ENCODE measurements at regions not wholly inside any gene's neighbourhood (a gene's known extent, or its start where the extent isn't known, plus 50 kb on each side); places are given as distances from the start of the nearest gene placed in this dataset.

DNA sequence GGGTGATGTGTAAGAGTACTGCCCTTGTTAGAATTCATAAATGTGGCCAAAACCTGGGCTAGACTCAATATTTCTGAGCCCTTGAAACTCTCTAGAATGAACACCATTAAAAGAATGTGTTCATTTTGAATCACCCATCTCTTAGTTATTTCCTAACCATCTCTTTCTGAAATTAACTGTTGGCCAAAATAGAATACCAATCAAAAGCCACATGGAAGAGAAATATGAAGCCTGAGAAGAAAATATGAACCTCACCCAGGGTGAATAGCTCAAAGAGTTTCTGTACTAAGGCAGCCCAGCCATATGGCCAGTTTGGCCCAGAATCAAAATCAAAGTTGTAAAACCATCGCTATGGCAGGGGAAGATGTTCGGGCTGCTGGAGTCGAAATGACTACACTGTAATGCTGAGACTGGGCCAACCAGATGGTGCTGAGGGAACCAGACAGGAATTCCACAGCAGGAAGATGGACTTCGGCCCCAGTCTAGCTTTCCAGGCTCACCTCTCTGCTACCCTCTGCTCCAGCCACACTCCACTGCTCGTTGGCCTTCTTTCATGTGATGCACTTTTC, 154.3 kb upstream of the ZFHX3 start:
- no peak for DNase-seq

DNA sequence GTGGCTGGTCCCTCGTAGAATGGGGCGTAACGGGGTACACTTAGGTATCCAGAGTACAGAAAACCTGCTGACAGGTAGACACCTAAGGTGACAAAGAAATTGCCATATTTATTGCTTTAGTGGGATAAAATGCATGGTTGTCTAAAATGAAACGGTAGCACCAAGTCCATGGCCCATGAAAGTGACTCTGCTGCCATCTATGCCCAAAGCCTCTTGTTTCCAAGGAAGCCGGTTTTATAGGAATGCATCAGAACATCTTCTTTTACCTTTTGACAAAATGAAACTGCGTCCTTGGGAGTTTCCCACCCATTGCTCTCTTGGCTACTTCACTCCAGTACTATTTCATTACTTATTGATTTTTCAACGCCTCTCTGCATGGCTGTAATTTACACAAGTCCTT, 151.3 kb upstream of the ZFHX3 start:
- no peak for DNase-seq

DNA sequence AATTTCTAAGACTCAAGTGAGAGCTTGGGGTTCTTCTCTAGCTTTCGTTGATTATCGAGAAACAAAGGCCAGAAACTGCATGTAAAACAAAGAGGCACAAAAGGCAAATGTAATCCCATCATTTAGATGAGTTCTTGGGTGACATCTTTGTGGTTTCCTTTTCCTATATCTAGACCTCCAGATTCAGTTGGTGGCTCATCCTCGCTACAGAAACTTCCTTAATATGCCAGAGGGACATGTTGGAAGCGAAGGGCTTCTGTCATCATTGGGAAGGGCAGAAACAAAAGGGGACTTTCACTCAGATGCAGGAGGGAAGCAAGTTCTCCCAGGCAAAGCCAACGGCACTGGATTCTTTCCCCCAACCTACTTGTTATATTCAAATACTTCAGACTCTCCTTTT, 150.6 kb upstream of the ZFHX3 start:
- no peak for DNase-seq

DNA sequence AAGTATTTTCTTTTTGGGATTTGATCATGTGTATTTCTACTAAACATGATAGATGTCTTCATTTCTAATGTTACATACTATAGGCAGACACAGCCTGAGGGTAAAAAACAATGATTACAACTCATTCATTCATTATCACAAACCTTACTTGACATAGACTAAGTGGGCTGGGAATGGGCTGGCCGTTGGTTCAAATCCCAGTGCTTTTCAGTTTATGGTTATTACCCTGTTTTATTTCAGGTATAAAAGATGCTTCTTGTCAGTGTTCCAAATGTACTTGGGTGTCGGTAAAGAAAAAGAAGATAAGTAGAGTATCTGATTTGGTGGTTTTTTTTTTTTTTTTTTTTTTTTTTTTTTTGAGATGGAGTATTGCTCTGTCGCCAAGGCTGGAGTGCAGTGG, 149.7 kb upstream of the ZFHX3 start:
- no peak for DNase-seq

DNA sequence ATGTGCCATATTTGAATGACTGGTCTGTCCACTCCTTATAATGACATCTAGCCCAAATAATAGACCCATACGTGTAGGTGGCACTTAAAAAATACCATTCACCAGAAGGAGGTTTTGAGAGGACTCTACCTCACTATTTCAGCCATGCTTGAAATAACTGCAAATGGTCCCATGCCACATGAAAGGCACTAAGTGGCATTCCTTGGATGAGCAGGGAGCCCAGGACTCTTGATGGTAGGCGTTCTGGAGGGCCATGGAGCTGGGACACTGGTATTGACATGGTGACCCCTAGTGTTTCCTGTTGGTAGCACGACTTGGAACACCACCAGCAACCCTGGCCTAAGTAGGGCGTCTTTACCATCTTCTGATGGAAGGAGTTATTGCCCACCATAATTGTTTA, 148.7 kb upstream of the ZFHX3 start:
- no peak for DNase-seq

DNA sequence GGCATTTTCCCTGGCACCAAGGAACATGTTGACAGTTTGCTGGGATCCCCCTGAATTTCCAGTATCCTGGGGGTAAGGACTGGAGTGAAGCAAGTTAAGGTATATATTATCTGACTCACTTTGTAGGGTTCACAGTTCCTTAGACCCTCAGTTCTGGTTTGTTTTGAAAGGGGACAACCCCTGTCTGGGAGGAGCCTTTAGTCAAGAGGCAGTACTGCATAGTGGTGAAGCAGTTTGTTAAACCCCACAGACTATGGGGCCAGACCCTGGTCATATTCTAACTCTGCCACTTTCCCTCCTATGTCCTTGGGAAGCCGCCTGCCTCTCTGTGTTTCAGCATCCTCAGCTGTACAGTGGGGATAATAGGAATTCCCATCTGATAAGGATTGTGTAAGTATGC, 145.5 kb upstream of the ZFHX3 start:
- no peak for DNase-seq

DNA sequence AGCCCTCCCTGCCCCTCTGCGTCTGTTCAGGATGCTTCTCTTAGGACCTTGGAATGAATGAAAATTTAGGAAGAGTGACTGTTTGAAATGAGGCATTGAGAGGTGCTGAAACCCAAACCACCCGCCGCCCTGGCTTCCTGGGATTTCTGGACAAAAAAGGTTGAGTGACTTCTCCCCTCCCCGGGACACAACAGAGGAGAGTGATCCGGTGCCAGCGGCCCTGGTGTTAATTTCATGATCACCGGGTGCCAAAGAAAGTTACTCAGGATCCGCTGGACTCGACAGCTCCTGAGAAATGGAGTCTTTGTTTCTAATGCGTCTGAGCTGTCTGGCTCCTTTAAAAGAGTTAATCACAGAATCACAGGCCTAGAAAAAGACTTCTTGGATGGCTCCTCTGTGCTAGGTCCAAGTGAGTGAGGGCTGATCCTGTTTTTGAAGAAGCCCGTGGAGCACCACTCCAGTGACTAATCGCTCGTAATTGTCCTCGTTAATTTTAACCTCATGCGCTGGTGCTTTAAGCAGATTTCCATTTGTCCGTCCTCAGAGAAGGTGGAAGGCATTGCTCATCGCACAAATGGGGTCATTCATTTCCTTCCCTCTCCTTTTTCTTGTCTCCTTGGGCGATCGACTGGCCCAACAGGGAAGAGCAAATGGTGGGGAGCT, 144.4 kb upstream of the ZFHX3 start:
- DNase-seq = no peak

DNA sequence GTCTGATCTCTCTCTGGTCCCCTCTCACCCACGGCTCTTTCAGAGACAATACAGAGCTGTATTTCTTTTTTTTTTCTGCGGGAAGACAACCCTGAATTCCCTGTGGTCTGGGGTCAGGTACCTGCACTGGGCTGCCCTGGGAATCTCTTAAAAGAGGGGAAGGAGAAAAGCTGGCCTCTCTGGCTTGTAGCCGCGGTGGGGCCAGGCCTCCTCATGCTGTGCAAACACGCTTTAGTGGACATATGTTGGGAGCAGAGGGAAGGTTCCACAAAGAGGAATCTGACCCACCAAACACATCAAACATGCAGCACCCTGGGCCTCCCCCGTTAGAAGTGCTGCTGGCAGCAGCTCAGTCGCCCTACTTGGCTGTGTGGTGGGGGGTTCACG, 143.7 kb upstream of the ZFHX3 start:
- DNase-seq = no peak

DNA sequence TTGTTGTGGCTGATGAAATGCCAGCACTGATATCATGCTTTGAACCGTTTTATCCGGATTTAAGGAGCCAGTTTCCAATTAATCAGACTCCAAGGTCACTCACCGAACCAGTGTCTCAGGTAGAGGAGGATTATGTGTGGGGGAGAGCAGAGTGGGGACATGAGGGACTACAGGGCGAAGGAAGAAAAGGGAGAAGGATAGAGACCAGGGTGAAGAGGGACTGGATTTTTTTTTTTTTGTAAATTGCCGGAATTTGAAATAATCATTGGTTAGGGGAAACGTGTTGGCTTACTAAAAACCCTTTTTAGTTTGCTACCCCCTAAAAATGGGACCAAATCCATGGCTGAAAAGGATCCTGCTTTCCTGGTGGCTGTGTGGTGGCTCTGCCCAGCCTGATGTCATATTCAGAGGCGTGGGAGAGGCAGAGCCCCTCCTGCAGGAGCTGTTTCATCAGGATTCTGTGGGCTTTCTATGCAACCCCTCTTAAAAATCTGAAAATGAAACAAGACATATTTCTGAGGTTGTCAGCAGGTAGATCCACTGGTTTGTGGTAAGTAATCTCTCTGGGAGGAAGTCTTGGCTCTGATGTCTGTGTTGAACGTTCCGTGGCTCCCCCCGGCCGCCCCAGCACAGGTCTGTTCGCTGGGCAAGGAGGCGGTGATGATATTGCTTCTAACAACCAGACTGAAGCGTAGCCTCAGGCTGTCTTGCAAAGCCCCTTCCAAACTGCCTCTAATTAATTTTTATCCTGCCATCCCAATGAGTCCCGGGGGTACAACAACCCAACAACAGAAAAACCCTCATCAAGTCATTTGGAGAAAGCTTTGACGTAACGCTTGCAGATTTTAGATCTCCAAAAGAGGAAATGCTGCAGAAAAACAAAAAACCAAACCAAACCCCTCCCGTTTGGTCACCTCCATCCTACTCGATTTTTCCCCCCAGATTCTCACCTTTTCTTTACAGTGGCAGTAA, 143.0 kb upstream of the ZFHX3 start:
- DNase-seq = no peak

DNA sequence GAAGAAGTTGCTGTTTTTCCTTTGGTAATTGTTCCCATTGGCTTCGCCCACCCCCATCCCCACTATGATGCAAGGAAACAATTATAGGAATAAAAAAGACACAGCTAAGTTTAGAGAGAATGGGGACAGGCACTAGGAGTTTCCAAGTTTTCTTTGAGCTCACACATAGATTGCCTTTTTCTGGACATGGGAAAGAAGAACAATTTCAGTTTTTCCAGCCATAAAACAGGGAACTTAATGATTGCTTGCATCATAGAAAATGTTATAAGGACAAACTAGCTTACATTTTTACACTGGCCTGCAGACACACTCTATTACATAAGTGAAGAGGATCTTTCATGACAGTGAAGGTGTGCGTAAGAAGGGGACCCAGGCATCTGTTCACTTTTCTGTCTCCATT, 142.3 kb upstream of the ZFHX3 start:
- no peak for DNase-seq

DNA sequence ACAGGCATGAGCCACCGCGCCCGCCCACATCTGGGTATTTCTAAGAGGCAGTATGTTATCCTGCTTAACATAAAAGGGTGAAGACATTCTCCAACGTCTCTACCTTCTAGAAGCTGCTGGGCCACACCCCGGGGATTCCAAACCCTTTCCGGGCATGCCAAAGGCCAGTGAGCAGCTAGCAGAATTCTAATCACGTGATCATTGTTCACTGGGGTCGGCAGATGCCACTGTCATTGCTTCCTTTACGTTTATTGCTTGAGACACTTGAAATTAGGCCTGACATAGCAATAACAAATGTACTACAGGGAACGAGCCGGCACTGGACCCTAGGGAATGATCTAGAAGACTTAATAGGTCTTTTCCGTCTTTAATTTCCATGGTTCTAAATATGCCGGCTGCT, 141.2 kb upstream of the ZFHX3 start:
- DNase-seq = no peak

DNA sequence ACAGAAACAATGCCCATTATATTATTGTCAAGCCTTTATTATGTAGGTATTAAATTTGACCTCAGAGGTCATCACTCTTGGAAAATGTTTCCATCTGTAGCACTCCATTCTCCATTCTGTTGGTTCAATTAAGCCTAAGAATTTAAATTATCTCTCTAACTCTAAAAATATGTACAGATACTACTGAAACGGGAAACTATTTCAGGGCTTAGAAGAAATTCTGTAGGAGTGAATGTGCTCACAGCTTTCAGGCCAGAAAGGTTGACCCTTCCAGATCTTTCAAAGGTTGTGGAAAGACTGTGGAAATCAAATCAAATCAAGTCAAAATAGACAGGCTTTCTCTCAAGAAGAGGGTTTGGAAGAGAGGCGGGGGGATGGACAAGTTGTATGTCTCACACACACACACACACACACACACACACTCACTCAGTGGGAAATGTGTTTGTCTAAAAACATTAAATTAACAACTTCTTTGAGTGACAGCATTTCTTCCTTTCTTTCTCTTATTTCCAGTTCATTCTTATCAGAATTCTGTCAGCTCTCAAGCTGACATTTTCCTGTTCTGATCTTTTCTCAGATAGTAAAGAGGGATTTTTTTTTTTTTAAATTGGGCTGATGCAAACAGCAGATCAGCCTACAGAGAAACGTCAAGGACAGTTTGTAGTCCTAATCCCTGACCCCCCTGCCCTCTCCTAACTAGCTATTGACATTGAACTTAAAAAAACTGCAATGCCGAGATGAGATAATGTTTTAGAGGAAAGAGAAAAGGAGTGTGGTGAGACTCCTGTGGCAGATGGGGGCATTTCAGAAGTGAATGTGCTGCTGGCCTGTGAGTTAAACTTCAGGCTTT, 139.0 kb upstream of the ZFHX3 start:
- no peak for DNase-seq

DNA sequence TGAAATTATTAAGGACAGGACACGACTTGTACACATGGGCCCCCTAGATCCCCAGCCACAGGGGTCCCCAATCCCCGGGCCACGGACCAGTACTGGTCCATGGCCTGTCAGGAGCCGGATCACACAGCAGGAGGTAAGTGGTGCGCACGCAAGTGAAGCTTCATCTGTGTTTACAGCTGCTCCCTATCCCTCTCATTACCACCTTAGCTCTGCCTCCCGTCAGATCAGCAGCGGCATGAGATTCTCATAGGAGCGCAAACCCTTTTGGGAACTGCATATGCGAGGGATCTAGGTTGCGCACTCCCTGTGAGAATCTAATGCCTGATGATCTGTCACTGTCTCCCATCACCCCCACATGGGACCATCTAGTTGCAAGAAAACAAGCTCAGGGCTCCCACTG, 137.8 kb upstream of the ZFHX3 start:
- DNase-seq = no peak

DNA sequence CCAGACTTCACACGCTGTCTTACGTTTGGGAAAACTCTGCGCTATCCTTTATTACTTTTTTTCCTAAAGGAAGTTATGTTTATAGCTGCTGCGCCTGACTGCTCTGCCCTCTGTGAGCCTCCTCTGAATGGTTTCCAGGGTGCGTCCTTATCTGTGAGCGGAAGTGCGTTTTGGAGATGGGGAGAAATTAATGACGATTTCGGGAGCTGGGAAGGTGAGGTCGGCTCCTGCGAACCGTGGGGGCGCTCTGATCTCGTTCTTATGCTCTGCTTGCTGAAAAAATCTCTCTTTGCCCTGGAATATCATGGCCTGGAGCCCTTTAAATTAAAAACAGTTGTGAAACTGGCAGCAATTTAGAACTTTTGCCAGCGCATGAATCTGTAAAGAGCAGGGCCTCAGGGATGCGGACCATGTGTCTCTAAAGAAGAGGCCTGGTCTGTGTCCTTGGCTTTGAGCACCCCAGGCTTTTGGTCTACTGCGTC, 135.7 kb upstream of the ZFHX3 start:
- DNase-seq = no peak

DNA sequence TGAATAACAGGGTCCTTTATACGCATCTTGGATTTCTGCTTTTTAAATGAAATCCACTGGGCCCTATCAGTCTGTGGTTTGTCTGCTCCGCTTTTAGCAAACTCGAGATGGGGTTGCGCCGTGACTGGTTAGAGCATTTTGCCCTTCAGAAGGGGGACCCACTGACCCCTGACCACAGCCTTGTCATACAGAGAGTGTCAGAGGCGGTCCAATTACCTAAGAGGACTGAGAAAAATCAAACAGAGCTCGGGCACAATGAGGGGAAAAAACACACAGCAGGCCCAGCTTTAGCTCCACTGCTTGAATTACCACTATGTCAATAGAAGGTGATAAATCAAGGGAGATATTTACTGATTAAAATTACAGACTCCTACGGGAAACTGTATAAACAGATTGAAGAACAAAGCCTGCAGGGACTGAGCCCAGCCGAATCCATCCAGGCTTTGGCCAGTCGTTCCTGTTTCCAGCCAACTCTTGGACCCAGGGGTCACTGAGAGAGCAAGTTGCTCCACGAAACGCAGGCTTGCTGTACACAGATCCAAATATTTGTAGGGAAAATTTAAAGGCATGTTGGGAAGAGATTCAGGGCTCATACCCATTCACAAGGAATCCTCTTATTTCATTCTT, 131.9 kb upstream of the ZFHX3 start:
- peak; percentile 80 for DNase-seq

DNA sequence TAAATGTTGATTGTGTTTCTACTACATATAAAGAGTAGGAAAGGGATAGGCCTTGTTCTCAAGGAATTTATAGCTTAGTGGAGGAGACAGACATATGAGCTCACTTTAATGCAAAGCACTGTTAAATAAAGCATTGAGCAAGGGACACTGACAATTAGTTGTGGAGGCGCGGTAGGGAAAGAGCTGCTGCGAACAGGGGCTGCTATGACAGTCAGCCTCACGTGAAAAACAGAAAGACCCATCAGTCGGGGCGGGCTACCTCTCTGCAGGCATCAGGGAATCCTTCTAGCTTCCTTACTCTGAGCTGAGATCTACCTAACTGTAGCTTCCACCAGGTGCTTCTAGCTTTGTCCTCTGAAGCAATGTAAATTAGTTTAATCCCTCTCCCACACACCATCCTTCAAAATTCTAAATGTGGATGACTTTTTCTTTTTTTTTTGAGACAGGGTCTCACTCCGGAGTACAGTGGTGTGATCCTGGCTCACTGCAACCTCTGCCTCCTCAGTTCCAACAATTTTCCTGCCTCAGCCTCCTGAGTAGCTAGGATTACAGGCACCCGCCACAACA, 129.9 kb upstream of the ZFHX3 start:
- DNase-seq = no peak

DNA sequence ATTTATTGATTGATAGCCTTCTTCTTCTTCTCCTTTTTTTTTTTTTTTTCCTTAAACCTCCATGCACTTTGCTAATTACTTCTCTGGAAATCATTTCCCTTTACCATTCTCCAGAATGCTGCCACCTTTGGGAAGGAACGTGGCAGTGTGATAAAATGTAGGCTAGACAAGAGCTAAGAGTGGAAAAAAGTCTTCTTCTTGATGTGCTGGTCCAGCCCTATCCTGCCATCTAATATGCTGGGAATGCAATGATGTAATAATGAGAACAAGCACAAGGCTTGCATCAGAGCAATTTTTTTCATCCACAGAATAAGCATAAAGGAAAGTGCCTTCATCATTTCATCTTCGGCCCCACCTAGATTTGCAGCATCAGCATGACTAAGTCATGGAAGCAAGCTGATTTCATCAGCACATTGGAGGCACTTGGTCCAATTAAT, 128.7 kb upstream of the ZFHX3 start:
- no peak for DNase-seq

DNA sequence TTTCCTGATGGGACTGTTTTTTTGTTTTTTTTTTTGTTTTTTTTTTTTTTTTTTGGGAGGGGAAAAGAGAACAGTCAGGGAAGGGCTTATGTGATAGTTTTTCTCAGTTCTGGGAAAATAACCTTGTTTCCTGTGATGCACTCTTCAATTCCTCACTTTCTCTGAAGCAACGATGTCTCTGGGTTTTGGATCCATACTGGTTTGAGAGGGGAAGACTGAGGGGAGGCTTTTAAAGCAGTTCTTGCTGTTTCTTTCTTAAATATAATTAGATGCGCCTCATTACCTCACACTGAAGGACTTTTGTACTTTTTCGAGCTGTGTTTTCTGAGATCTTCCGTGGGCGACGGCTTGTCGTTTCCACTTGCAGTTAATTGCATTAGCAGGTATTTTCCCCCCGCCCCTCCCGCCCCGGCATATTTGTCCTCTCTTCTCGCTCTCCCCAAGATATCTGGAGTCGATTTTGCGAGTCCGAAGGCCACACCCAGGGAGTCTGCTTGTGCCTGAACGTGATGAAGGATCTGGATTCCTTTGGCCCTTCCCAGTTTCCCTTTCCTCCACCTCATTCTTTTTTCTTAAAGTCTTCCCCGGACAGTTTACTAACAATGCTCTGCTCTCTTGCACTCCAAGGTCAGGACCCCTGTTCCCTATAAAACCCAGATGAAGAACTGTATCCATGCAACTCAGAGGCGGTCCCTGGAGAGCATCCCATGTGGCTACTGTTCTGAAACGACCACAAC, 125.2 kb upstream of the ZFHX3 start:
- DNase-seq = no peak

DNA sequence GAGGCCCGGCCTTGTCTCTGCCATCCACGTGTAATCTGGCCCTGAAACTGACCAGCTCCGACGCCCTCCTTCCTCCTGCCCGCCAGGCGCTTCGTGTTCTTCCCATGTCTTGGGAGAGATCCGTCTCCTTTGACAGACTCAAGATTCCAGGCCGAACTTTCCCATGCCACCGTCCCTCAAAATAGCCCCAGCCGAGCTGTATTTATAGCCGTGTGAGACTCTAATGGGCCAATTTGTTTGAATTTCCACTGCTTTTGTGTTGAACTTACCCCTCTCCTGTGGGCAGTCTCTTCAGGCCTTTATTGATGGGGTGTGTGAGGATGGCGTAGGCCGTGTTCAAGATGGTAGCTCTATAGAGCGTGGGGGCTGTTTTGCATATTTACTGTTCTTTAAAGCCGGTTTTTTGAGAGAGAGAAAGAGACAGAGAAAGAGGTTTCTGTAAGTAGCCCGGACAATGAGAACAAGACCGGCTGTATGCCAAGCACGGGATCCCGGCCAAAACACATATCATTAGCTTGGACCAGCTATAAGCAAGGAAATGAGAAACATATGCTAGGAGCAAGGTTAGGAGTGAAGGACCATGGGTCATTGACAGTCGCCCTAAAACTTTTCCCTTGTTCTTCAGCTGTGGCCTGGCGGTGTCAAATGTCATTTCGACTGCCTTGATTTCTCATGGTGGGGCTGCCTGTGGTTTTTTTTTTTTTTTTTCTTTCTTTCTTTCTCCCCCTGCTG, 124.5 kb upstream of the ZFHX3 start:
- peak; percentile 82 for DNase-seq

DNA sequence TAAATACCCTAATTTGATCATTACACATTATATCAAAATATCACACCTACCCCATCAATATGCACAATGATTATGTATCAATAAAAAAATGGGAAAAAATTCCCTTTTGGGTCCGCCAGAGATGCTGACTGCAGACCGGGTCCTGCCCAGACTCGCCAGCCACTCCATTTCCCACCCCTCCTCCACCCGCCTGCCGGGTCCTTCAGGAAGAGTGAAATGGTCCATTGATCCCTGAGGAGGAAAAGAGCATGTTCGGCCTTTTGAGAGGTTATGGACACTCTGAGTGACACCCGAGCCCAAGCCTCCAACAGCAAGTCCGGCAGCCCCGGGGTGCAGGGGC, 123.9 kb upstream of the ZFHX3 start:
- DNase-seq = no peak

DNA sequence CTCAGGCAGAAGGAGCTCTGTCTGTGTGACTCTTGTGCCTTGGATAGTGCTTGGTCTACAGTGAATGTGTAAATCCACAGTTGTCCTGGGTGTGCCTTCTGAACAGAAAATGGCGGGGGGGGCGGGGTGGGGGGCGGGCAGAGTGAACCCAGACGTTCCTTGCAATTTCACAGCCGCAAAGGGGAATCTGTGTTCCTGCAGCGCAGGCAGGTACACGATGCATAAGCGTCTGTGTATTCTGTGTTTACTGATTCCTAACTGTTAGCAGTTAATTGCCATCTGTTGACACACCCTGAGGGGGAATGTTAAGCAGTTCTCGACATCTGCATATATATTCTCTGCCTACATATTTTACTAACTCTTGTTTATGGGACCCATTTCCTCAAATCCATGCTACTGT, 123.5 kb upstream of the ZFHX3 start:
- no peak for DNase-seq
